Upper lobe of right lung (tissue), 1 donor: ENCODE measurements at regions not wholly inside any gene's neighbourhood (a gene's known extent, or its start where the extent isn't known, plus 50 kb on each side); places are given as distances from the start of the nearest gene placed in this dataset.

Experiments
- ATAC-seq: fragments of 200-7000 bp; cut with Tn5 transposase; one replicate; pipeline ENCODE4 v1.9.1; 2020; ENCODE audit warnings: mild to moderate bottlenecking, moderate library complexity
- DNase-seq: peaks from one replicate; pipeline ENCODE4 v3.0.0-alpha.2; 2020
- H3K27ac ChIP-seq: fragments of 200-600 bp; one replicate; pipeline ENCODE4 v1.8.0; 2022
- H3K27me3 ChIP-seq: fragments of 200-600 bp; one replicate; pipeline ENCODE4 v1.8.0; 2022; ENCODE audit warnings: mild to moderate bottlenecking
- H3K36me3 ChIP-seq: fragments of 200-600 bp; one replicate; pipeline ENCODE4 v1.8.0; 2022
- H3K4me1 ChIP-seq: fragments of 200-600 bp; one replicate; pipeline ENCODE4 v1.8.0; 2022
- H3K4me3 ChIP-seq: fragments of 200-600 bp; one replicate; pipeline ENCODE4 v1.8.0; 2022; ENCODE audit warnings: mild to moderate bottlenecking
- H3K9me3 ChIP-seq: fragments of 200-600 bp; one replicate; pipeline ENCODE4 v1.8.0; 2022
- CTCF ChIP-seq: fragments of 200-600 bp; IDR thresholded peaks from one replicate; pipeline ENCODE4 v1.8.0; 2022; ENCODE audit warnings: antibody characterized with exemption
- intact Hi-C: fragments of 100-400 bp; cut with DNase I; formaldehyde crosslinking; loops from one replicate; pipeline ENCODE4 v1.11.0; 2022
- donor health status: DM: no; HTN: yes; CAD: no; lungs with severe emphysema.

DNA sequence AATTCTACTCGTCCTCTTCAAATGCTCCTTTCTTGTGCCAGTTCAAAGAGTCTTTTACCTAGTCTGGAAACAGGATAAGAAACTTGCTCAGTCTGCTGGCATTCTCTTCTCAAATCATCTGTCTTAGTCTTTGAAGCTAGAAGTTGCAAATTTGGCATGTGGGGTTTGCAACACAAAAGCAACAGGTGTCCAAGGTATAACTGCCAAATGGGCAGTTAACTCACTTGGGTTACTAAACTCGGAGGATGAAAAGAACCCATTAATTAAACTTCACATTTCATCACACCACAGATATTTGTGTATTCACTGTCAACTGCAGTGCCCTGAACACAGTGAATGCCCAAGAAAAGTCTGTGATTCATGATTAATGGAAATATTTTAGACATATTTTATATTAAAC is 108.0 kb upstream of the TARS1 start:
- DNase-seq, result no peak
- TF ChIP-seq CTCF, result no peak
- Histone ChIP-seq H3K36me3 (no peaks in the 10 kb centered on the region), H3K9me3 (no peaks in the 10 kb centered on the region), H3K27me3 (no peaks in the 10 kb centered on the region), H3K4me3 (no peak overlapping the region), H3K4me1 (no peaks in the 10 kb centered on the region), H3K27ac (no peak overlapping the region)
- no peak for ATAC-seq
- intact Hi-C loops, result no loop called here

DNA sequence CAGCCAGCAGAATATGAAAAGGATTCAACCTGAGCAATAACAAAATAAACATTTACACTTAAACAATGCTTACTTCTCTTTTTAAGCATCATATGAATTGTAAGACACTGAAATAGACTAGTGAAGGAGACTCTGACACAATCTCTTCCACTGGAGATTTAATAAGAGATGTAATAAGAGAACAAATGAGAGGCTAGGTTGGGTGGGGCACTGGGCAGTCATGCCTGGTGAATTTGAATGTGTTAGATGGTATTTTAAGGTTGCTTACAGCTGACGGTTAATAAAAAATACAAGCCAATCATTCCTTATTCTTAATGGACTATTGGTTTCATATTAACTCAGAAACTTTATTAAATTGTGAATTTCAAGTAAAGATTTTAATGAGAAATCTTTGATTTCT is 105.9 kb upstream of the TARS1 start:
- ATAC-seq (no peak), DNase-seq (no peak)
- Histone ChIP-seq H3K36me3 (no peaks in the 10 kb centered on the region), H3K9me3 (no peaks in the 10 kb centered on the region), H3K4me3 (no peak overlapping the region), H3K27me3 (no peaks in the 10 kb centered on the region), H3K4me1 (peaks cover 9% of the 10 kb centered on the region), H3K27ac (no peak overlapping the region)
- intact Hi-C loops, result no loop called here
- TF ChIP-seq CTCF, result no peak

DNA sequence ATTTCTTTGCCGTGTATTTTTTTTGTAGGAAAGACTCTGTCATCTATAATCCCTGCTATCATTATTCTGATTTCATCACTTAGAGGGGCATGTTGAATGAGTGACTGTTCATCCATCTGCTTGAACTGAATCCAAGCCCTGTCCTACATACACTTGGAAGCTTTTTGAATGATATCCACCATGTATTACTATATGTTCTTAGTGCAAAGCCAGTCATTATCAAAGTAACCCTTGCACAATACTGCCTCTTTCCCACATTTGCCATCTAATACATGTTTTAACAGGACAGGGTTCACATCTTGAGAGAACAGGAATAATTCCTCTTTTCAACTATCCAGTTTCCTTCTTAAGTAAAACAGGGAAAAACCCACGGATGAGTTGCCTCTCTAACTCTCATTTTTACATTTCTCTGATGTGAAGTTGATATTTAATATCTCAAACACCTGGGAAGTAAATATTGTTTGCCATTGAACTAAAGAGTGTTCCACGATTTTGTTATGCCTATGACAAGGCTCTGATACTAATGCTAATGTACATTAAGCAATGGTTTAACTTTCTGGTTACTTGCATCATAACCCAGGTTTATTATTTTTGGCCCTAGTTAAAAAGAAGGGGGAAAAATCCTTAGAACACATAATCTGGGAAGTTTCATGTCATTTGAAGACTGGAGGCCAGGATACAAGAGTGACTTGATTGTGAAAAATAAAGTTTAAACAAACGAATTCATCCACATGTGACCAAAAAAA is 103.7 kb upstream of the TARS1 start:
- Histone ChIP-seq H3K27me3 (no peaks in the 10 kb centered on the region), H3K4me3 (no peak overlapping the region), H3K9me3 (no peaks in the 10 kb centered on the region), H3K27ac (no peak overlapping the region), H3K36me3 (no peaks in the 10 kb centered on the region), H3K4me1 (peaks cover 9% of the 10 kb centered on the region)
- no peak for TF ChIP-seq CTCF
- intact Hi-C loops, result no loop called here
- DNase-seq, result no peak
- ATAC-seq, result no peak

- no peaks in the 10 kb centered on the region for H3K36me3 ChIP-seq
- ATAC-seq (no peak), DNase-seq (no peak)
- H3K27ac ChIP-seq, result no peak overlapping the region
- H3K4me1 ChIP-seq, result peaks cover 9% of the 10 kb centered on the region
- TF ChIP-seq CTCF, result no peak
- H3K9me3 ChIP-seq, result no peaks in the 10 kb centered on the region
- no peaks in the 10 kb centered on the region for H3K27me3 ChIP-seq
- intact Hi-C loops, result no loop called here
- H3K4me3 ChIP-seq, result no peak overlapping the region
Observed at GRCh38 chr5:33337637-33337992, 103.2 kb upstream of the TARS1 start.

DNA sequence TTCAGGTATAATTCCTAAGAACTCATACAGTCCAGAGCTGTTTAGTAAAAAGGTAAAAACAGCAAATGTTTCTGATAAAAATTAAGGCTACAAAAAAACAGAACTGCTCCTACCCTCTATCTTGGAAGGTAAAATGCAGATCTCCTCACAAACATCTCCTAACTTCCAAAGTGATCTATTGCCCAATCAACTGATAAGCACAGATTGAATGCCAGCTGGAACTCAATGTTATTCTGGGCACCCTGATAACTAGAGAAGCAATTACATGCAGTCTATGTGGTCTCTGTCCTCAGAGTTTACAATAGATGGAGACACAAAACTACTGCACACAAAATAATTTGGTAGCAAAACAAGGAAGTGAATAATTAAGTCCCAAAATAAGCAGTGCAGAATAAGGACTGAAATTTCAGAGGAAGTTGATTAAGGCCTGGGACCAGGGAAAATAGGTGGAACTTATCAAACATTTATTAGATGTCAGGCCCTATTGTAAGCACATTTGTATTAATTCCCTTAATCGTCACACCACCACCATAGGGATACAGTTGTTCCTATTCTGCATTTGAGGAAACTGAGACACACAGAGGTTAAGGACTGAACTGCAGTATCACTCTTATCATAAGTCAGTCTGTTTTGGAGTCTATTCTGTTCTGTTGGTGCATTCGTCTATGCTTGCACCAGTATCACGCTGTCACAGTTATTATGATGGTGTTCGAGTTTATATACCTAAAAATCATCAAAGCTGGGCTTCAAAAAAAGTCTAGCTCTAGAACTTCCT is 102.2 kb upstream of the TARS1 start:
- Histone ChIP-seq H3K36me3 (no peaks in the 10 kb centered on the region), H3K27me3 (no peaks in the 10 kb centered on the region), H3K4me3 (no peak overlapping the region), H3K4me1 (peaks cover 9% of the 10 kb centered on the region), H3K27ac (no peak overlapping the region), H3K9me3 (no peaks in the 10 kb centered on the region)
- DNase-seq (no peak), ATAC-seq (no peak)
- intact Hi-C loops, result no loop called here
- peak; percentile 7 for TF ChIP-seq CTCF
